Fibroblast of skin of right biceps (primary cell): ENCODE measurements at regions not wholly inside any gene's neighbourhood (a gene's known extent, or its start where the extent isn't known, plus 50 kb on each side); places are given as distances from the start of the nearest gene placed in this dataset.
"Not testable (repeated sequence)": the region's sequence is repeated elsewhere in the genome, so short reads cannot be mapped to it uniquely, and the experiment has no call there.

Source experiments
- DNase-seq: peaks from one replicate; pipeline ENCODE4 v3.0.0-alpha.2; 2013

DNA sequence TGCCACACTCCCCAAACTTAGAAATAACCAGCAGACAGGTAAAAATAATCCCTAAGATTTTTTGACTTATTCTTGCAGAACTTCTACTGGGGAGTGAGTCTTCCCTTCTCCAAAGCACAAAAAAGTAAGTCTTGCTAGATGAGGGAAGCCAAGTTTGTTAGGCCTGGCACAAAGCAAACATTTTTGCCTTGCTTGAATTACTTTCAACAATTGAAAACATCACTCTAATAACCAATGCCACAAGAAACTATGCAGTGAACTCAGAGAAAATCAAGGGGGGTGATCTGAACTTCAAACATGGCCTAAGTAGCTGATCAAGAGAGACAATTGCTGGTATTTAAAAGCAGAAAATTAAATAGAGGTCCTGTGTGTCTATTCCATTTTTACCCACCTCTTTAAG, 123.6 kb upstream of the SLC1A3 start:
- DNase-seq: no peak

DNA sequence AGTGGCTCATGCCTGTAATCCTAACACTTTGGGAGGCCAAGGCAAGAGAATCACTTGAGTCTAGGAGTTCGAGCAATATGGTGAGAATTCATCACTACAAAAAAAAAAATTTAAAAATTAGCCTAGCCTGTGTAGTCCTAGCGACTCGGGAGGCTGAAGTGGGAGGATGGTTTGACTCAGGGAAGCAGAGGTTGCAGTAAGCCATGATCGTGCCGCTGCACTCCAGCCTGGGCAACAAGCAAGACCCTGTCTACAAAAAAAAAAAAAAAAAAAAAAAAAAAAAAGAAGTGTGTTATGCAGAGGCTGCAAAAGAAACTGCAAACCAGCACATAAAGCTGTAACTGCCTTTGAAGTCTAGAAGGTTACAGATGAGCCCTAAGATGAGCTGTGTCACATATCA, 116.9 kb upstream of the SLC1A3 start:
- no peak for DNase-seq

DNA sequence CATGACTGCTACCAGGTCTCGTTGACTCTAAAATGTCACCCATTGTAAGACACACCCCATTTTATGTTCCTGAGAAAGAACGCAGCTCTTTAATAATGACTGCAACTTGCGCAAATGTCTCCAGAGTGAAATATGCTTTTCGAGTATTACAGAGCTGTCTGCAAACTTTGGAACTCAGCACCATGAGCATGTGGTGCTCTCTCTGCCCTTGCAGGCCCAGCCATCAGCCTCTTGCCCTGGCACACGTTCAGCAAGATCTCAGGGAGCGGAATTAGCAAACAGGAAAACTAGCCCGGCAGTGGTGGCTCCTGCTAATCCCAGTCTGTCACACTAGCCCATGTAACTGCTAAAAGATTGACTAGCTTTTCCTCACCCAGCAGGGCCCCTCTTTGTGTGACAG, 114.5 kb upstream of the SLC1A3 start:
- DNase-seq: peak; percentile 15

DNA sequence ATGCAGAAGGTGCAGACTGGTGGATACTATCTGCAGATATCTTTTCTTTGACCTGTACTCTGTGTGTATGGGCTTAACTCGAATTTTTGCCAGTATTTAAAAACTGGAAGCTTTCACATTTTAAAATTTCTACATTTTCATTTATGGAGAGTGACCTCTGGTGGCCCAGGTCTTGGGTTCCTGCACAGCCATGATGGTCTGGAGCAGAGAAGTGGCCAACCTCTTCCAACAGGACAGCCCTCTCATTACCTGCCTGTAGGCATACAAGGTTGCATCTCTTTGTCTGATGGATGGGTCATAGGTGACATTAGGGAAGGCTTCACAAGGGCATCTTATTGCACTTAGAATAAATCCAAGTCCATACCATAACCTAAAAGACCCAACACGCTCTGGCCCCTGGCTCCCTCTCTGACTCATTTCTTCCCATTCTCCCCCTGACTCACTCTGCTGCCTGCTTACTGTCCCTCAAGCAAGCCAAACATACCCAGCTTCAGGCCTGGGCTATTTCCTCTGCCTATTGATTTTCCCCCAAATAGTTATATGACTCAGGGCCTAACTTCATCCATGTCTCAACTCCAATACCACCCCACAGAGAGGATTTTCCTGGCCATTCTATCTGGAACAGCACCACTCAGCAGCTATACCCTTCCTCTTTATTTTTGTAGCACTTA, 113.3 kb upstream of the SLC1A3 start:
- peak; percentile 88 for DNase-seq

DNA sequence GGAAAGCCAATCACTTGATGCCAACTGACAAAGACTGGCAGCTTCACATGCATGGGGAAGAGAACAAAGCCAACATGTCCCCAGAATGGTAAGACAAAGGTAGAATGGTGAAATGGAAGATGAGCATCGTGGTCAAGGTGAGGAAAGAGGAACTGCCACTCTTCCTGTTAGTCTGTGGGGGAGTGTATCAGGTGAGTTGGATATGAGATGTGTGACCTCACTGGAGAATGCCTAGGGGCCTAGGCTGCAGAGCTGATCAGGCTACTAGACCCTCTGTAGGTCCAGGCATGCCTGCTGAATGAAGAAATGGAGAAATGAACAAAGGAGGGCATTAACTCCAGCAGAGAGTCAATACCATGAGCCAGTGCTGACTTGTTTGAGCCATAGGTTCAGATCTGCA, 112.4 kb upstream of the SLC1A3 start:
- no peak for DNase-seq

DNA sequence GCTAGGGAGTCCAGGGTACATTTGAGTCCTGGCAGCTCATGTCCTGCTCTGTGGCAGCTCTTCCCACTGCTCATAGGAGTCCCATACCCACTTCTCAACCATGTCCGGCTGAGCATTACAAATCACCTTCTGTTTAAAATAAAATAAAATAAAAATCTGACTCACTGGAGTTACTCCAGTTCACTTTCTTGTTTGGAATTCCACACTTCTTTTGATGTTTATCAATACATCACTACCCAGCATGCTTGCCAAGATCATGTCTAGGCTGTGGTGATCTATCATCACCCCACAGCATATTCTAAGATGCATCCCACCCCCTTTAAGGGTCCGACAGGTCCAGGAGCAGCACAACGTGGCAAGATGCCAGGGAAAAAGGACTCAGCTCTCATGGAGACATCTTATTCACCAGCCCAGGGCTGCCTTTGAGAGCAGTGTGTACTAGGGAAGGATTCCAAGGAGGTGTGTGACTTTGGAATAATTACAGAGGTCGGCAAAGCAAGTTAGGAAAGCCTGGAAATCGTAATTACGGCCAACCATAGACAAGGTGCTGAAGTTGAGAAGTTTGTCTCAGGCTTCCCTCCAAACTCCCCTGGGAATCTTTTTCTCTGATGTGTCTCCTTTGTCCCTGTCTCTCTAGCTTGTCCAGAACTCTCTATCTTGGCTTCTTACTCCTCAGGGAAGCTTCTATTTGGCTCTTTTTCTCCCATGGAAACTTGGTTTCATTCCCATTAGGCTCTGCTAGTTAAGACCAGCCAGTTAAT, 111.4 kb upstream of the SLC1A3 start:
- peak; percentile 94 for DNase-seq

DNA sequence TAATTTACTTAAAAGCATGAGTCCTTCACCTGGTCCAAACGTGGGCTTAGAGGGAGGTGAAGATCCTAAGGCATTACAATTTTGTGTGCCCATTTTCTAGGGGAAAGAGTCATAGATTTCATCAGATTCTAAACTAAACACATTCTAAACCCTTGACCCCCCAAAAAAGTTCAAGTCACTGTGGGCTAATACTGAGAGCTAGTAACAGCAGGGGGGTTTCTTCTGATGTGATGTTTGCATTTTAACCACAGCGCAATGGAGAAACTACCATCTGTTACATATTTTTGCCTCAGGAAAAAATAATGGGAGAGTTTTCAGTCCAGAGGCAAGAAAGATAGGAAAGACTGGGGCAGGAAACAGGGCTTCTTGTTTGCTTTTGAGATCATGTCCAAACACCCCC, 110.8 kb upstream of the SLC1A3 start:
- DNase-seq: peak; percentile 46

DNA sequence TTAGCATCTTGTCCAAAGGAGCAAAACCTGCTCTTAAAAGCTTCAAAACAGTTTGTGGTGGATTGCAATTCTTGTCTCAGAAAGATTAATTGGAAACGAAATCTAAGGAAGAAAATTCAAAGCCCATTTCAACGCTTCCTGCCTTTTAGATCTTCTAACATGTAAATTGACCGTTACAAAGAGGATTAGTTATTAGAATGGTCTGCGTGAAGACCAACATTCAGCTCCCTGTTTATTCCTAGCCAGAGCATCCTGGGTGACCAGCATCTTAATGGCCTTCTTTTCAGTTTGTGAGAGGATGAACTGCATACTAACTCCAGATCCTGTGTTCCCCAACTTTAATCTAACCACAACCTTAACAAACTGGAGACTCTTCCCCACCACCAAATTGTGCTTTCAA, 109.9 kb upstream of the SLC1A3 start:
- no peak for DNase-seq

DNA sequence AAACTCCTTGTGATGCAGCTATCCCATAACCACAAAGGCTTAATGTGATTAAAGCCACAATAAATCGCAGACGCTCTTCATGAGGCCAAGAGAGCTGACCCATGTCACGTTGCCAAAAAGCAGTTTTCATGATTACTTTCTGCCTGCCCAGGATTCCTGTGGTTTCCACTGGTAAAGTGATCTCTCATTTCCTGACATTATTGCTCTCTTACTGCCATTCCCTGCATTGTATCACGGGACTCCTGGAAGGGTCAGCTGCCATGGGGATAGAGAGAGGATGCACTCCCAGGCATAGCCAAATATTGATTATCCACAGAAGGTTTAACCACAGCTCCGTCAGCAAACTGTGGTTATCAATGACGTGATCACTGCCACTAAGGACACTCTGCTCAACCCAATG, 103.8 kb upstream of the SLC1A3 start:
- DNase-seq: peak; percentile 99

DNA sequence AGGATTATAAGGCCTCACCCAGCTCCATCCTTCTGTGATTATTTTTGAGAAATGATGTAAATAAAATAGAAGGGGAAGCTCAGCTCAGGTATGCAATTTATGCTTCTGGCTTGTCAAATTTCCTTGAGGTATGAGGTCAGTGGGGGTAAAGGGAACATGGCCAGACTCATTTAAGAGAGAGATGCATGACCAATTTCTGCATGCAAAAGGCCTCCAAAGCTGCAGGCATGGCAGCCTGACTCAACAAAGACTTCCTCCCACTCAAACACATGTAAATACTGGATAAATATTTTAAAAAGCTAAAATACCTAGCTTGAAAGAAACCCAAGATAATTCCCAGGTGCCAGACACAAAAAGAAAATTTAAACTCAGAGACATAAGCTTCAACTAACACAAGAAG, 101.4 kb upstream of the SLC1A3 start:
- DNase-seq: no peak

DNA sequence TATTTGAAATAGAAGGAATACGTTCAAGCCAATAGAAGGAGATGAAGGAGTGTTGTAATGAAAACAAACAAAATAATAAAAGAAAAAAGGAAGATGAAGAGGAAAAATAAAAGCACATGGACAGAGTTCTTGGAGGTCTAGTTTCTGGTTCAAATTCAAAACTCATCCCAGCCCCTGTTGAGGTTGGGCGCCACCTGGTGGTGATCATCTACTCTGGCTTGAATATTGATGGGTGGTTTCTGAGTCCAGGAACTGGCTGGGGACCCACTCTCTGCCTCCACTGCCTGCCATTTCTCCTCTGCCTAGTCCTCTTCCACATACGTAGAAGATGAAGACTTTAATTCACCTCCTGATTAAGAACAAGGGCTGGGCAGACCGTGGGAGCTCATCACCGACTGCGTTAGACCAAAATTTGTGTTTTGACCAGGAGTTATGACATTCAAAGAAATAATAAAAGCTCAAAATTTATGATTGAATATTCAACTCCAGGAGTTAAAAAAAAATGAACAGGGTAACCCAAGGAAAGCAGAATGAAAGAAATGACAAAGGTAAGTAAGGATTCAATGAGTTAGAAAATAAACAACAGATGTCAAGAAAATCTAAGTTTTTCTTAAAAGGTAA, 99.0 kb upstream of the SLC1A3 start:
- DNase-seq: peak; percentile 70

DNA sequence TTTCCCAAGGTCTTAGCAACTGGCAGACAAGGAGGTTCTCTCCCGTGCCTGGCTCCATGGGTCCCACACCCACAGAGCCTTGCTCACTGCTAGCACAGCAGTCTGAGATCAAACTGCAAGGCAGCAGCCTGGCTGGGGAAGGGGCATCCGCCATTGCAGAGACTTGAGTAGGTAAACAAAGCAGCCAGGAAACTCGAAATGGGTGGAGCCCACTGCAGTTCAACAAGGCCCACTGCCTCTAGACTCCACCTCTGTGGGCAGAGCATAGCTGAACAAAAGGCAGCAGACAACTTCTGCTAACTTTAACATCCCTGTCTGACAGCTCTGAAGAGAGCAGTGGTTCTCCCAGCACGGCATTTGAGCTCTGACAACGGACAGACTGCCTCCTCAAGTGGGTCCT, 98.1 kb upstream of the SLC1A3 start:
- DNase-seq: not testable (repeated sequence)

DNA sequence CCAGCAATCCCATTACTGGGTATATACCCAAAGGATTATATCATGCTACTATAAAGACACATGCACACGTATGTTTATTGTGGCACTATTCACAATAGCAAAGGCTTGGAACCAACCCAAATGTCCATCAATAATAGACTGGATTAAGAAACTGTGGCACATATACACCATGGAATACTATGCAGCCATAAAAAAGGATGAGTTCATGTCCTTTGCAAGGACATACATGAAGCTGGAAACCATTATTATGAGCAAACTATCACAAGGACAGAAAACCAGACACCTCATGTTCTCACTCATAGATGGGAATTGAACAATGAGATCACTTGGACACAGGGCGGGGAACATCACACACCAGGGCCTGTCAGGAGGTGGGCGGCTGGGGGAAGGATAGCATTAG, 92.8 kb upstream of the SLC1A3 start:
- DNase-seq: not testable (repeated sequence)

DNA sequence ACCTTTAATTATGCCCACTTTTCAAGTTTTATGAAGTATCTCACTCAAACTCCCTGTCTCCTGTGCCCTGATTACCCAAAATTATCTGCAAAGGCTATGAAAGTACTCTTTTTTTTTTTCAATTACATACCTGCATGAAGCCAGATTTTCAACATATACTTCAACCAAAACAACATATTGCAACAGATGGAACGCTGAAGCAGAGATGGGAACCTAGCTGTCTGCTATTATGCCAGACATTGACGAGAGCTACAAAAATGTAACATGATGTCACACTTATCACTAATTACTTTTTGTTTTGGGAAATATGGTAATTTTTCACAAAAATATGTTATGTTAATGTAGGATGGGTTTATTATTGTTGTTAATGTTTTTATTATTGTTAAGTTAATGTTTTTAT, 86.5 kb upstream of the SLC1A3 start:
- no peak for DNase-seq

DNA sequence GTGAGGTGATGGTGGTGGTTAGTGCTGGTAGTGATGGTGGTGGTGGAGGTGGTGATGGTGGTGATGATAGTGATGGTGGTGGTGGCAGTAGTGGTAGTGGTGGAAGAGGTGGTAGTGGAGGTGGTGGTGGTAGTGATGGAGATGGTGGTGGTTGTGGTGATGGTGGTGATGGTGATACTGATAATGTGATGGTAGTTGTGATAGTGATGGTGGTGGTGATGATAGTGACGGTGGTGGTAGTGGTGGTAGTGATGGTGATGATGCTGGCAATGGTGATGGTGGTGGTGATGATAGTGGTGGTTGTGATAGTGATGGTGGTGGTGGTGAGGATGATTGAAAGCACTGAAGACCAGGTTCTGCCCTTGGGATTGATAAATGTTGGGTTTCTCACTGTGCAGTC, 85.2 kb upstream of the SLC1A3 start:
- DNase-seq: no peak

DNA sequence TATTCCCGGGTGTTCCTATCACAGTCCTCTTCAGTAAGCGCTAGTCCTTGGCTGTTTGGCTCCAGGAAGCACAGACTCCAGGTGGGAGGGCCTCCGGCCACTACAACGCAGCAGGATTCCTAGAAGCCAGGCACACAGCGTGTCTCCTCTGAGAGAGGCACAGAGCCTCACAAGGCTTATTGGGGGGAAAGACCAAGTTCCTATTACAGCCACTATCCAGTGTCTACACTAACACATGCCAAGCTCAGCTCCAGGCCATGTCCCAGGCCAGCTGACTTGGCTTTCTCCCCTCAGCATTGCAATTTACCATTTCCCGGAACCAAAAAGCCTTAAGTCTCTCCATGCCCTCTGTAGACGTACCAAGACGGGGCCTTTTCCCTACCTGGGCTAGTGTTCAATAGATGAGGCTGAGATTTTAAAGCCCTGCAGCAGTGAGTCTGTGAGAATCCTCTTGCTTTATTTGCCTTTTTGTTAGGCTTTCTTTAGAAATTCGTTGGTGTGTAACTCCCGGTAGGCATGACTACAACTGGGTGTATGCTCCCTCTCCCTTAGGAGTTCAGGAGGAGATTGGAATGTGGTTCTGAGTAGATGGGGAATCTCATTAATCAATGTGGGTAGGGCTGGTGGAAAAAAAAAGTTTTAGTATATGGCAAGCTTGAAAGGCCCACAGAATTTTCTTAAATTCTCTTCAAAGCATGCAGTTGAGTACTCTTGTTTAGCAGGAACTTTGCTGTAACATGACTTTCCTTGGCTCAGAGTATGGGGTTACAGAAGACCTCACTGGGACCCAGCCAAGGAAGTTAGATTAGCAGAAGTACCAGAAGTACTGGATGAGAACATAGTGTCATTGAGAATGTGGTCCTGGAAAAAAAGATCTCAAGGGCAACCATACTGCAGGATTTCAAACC, 84.3 kb upstream of the SLC1A3 start:
- DNase-seq: peak; percentile 35

DNA sequence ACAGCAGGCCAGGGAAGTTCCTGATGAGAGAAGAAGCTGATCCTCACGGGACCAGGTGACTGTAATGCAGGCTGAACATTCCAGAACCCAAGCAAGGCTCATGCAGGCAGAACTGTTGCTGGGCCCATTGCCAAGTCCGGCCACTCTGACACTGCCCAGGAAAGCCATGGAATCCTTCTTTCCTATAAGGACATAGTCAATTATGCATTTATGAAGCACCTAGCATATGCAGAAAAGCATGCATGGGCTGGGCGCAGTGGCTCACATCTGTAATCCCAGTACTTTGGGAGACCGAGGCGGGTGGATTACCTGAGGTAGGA, 83.7 kb upstream of the SLC1A3 start:
- no peak for DNase-seq

DNA sequence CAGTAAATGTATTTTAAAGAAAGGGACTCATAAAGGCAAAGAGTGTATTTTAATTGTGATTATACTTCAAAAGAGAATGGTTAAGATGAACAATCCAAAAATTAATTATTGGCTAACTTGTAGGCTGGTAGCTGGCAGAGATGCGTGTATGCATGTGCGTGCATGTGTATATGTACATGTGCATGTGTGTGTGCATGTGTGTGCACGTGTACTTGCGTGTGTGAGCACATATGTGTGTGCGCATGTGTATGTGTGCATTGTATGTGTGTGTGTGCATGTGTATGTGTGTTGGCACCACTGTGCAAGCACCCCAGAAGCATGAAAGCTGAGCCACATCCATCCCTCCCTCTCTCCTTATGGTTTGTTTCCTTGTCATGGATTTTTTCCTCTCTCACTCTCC, 83.0 kb upstream of the SLC1A3 start:
- no peak for DNase-seq

DNA sequence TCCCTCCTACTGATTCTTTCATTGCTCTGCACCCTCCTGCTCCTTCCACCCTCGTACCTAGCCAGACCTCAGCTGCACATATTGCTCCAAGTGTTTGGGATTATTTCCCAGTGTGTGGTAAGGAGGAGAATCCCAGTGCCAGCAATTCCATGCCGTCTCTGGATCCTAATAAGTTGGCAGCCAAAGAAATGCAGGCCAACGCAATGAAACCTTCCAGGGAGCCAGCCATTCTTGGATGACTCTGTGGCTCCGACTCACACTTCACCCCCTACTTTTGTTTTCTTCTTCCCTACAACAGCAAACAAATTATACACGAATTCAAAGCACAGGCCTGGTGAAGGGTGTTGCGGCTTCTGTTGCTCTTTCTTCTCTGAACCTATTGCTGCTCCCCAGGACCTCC, 82.5 kb upstream of the SLC1A3 start:
- no peak for DNase-seq

DNA sequence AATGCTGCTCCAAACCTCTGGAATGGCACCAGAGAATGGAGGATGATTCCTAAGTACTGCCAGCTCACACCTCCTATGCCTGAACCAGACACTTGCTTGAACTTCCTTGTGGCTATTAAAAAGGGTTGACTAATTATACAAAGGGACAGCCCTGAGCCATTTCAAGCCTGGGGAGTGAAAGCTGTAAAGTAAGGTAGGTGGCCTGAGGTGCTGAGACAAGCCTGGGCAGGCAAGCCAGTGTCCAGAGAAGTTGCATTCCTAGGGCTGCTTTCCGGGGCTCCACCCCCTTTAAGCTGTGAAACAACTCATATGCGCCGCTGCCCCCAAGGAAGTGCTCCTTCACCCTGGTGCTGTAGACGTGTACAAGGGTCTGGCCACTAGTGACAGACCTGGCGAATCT, 79.9 kb upstream of the SLC1A3 start:
- no peak for DNase-seq

DNA sequence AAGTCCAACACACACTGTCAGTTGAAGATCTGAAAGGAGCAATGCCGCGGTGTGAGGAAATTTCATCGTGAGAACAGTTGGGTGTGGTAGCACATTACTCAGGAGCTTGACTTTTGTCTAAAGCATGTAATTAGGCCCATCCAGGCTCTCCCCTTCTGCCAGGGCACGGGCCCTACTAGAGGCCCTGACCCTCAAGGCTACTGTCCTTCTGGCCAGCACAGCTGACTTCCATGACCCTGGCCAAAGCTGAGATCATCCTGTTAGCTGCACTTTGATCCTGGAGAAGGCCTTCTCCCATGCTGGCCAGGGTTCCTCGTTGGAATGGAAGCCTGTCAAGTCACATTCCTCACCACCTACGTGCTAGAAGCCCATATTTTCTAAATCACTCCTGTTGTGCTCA, 77.8 kb upstream of the SLC1A3 start:
- DNase-seq: no peak

DNA sequence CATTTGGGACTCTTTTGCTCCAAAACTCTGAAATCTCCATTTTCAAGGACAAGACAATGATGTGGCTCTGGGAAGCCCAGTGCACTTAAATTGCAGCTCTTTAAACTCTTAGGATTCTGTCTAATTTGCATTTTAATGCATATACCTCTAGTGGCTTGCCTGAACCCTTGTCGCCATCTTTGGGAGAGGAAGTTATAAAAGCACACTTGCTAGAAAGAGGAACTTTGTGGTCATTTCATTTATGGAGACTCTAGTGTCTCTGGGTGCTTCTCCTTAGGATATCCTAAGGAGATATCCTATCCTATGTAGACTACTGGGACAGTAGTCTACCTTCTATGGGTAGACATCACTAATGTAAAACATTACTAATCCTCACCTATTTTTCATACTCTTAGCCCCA, 77.3 kb upstream of the SLC1A3 start:
- no peak for DNase-seq

DNA sequence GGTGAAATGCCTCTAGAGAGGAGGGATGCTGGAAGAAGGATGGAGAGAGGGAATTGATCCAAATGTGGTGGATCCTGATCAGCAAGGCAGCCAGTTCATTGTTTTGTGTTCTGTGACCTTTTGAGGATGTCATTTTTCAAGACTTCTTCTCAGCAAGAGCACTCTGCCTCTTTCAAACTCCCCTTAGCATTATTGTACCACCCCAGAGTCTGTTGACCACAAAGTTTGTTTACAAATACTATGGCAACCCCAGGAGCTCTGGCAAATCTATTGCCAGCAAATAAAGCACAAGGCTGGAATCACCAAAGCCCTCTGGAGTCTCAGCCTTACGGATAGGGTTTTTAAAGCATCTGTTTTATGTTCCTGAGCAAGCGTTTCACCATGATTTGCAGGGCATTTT, 76.2 kb upstream of the SLC1A3 start:
- no peak for DNase-seq

DNA sequence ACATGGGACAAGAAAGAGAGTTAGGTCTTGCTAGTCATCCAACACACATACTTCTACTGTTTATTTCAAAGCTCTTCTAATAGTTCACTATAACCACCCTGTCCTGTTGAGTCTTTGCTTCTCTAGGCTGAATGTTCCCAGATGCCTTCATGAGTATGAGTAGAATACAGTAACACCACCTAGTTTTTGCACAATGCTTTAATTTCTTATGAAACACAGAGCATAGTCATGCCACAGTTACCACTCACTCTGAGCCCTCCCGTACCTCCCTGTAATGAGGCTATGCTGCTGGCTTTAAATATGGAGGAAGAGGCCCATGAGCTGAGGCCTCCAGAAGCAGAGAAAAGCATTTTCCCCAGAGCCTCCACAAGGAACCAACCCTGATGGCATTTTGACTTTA, 75.0 kb upstream of the SLC1A3 start:
- DNase-seq: no peak
